Spinal cord (tissue), 9 donors: ENCODE measurements at regions not wholly inside any gene's neighbourhood (a gene's known extent, or its start where the extent isn't known, plus 50 kb on each side); places are given as distances from the start of the nearest gene placed in this dataset.
A peak's percentile ranks its signal among the peaks of the same experiment; 100 is the strongest.

Experiments used
- DNase-seq, 6 donors: peaks; one replicate each; pipeline versions ENCODE4 v3.0.0 to v3.0.0-alpha.2; 2013 to 2015; ENCODE audit warnings: low spot score in 6 of 6, low read depth in 4 of 6
- H3K27ac ChIP-seq: one replicate; pipeline ENCODE4 v1.5.1; 2013; ENCODE audit warnings: low read depth, low read length, control low read depth
- H3K27me3 ChIP-seq: one replicate; pipeline ENCODE4 v1.6.1; 2013; ENCODE audit warnings: low read length; ENCODE audit not compliant: control insufficient read depth, insufficient read depth
- H3K36me3 ChIP-seq: one replicate; pipeline ENCODE4 v1.6.1; 2013; ENCODE audit warnings: low read length; ENCODE audit not compliant: control insufficient read depth, insufficient read depth
- H3K4me1 ChIP-seq: one replicate; pipeline ENCODE4 v1.6.1; 2013; ENCODE audit warnings: low read length; ENCODE audit not compliant: control insufficient read depth, insufficient read depth
- H3K4me3 ChIP-seq: one replicate; pipeline ENCODE4 v1.5.1; 2013; ENCODE audit warnings: low read depth, low read length, control low read depth
- H3K9me3 ChIP-seq: one replicate; pipeline ENCODE4 v1.6.1; 2013; ENCODE audit warnings: low read length; ENCODE audit not compliant: control insufficient read depth, insufficient read depth
- WGBS: methylation state at CpG from one replicate; pipeline ENCODE4 v1.1.5; 2013; ENCODE audit warnings: missing lambda C conversion rate; ENCODE audit not compliant: insufficient coverage; 5-methylcytosine and 5-hydroxymethylcytosine counted together
- donor health status: healthy.

- Histone ChIP-seq H3K4me1 (no peaks in the 10 kb centered on the region), H3K27me3 (no peaks in the 10 kb centered on the region), H3K9me3 (no peaks in the 10 kb centered on the region), H3K36me3 (no peaks in the 10 kb centered on the region), H3K27ac (no peak overlapping the region), H3K4me3 (no peak overlapping the region)
- 89% methylated on average over 1 of the region's 1 CpG for whole genome bisulfite sequencing
- no peak for DNase-seq
Observed at GRCh38 chr7:109059089-109059488, 489.4 kb downstream of the DNAJB9 start.

- Histone ChIP-seq H3K9me3 (no peaks in the 10 kb centered on the region), H3K36me3 (no peaks in the 10 kb centered on the region), H3K4me3 (no peak overlapping the region), H3K27me3 (no peaks in the 10 kb centered on the region), H3K4me1 (no peaks in the 10 kb centered on the region), H3K27ac (no peak overlapping the region)
- no CpG with 5 or more reads among the region's 4 CpGs for WGBS
- no peak for DNase-seq
Observed at GRCh38 chr7:109062798-109063197, 493.1 kb downstream of the DNAJB9 start.

- Histone ChIP-seq H3K9me3 (no peaks in the 10 kb centered on the region), H3K4me1 (no peaks in the 10 kb centered on the region), H3K27me3 (no peaks in the 10 kb centered on the region), H3K4me3 (no peak overlapping the region), H3K36me3 (no peaks in the 10 kb centered on the region), H3K27ac (no peak overlapping the region)
- no peak for DNase-seq
- WGBS: no CpG with 5 or more reads among the region's 3 CpGs
Observed at GRCh38 chr7:109073543-109073942, 503.9 kb downstream of the DNAJB9 start.

GRCh38 chr7:109076396-109076972, 506.8 kb downstream of the DNAJB9 start:
- WGBS: no CpG with 5 or more reads among the region's 2 CpGs
- Histone ChIP-seq H3K27ac (no peak overlapping the region), H3K9me3 (no peaks in the 10 kb centered on the region), H3K4me1 (no peaks in the 10 kb centered on the region), H3K36me3 (no peaks in the 10 kb centered on the region), H3K4me3 (no peak overlapping the region), H3K27me3 (no peaks in the 10 kb centered on the region)
- peak in 1 of 6 donors; percentile 61 for DNase-seq

- Histone ChIP-seq H3K27ac (no peak overlapping the region), H3K36me3 (no peaks in the 10 kb centered on the region), H3K4me1 (no peaks in the 10 kb centered on the region), H3K27me3 (no peaks in the 10 kb centered on the region), H3K9me3 (no peaks in the 10 kb centered on the region), H3K4me3 (no peak overlapping the region)
- DNase-seq: peak in 1 of 6 donors; percentile 78
- WGBS: no CpG with 5 or more reads among the region's 1 CpG
Observed at GRCh38 chr7:109091042-109091441, 521.4 kb downstream of the DNAJB9 start.

- no CpG with 5 or more reads among the region's 1 CpG for WGBS
- Histone ChIP-seq H3K36me3 (no peaks in the 10 kb centered on the region), H3K9me3 (no peaks in the 10 kb centered on the region)
Observed at GRCh38 chr7:109092268-109092667, 522.6 kb downstream of the DNAJB9 start.

GRCh38 chr7:109101332-109101731, 531.7 kb downstream of the DNAJB9 start:
- no peaks in the 10 kb centered on the region for H3K27me3 ChIP-seq
- H3K36me3 ChIP-seq: no peaks in the 10 kb centered on the region
- H3K27ac ChIP-seq: no peak overlapping the region
- H3K4me3 ChIP-seq: no peak overlapping the region
- H3K4me1 ChIP-seq: no peaks in the 10 kb centered on the region
- WGBS: 100% methylated on average over 1 of the region's 1 CpG
- DNase-seq: no peak
- H3K9me3 ChIP-seq: no peaks in the 10 kb centered on the region

More at GRCh38 chr7:109092268-109092667, 522.6 kb downstream of the DNAJB9 start:
- no peak overlapping the region for H3K4me3 ChIP-seq
- no peaks in the 10 kb centered on the region for H3K27me3 ChIP-seq
- H3K27ac ChIP-seq: no peak overlapping the region
- DNase-seq: peak in 1 of 6 donors; percentile 22
- no peaks in the 10 kb centered on the region for H3K4me1 ChIP-seq

- no CpG with 5 or more reads among the region's 1 CpG for WGBS
- DNase-seq: no peak
Observed at GRCh38 chr7:109109558-109109957, 539.9 kb downstream of the DNAJB9 start.

GRCh38 chr7:109111086-109111485, 541.4 kb downstream of the DNAJB9 start:
- no peak for DNase-seq
- H3K27ac ChIP-seq: no peak overlapping the region
- WGBS: 100% methylated on average over 1 of the region's 3 CpGs
- H3K36me3 ChIP-seq: no peaks in the 10 kb centered on the region
- H3K9me3 ChIP-seq: no peaks in the 10 kb centered on the region
- no peak overlapping the region for H3K4me3 ChIP-seq
- H3K27me3 ChIP-seq: no peaks in the 10 kb centered on the region
- H3K4me1 ChIP-seq: no peaks in the 10 kb centered on the region

More at GRCh38 chr7:109109558-109109957, 539.9 kb downstream of the DNAJB9 start:
- Histone ChIP-seq H3K4me3 (no peak overlapping the region), H3K9me3 (no peaks in the 10 kb centered on the region), H3K27ac (no peak overlapping the region), H3K4me1 (no peaks in the 10 kb centered on the region), H3K36me3 (no peaks in the 10 kb centered on the region), H3K27me3 (no peaks in the 10 kb centered on the region)

- H3K27me3 ChIP-seq: no peaks in the 10 kb centered on the region
- no peak overlapping the region for H3K4me3 ChIP-seq
- peak in 1 of 6 donors; percentile 45 for DNase-seq
- H3K27ac ChIP-seq: no peak overlapping the region
- no peaks in the 10 kb centered on the region for H3K4me1 ChIP-seq
- WGBS: no CpG with 5 or more reads among the region's 4 CpGs
- no peaks in the 10 kb centered on the region for H3K36me3 ChIP-seq
- H3K9me3 ChIP-seq: no peaks in the 10 kb centered on the region
Observed at GRCh38 chr7:109121599-109122300, 552.1 kb downstream of the DNAJB9 start.
